WERI-Rb-1 (cell line): ENCODE measurements at regions not wholly inside any gene's neighbourhood (a gene's known extent, or its start where the extent isn't known, plus 50 kb on each side); places are given as distances from the start of the nearest gene placed in this dataset.
"Not testable (repeated sequence)": the region's sequence is repeated elsewhere in the genome, so short reads cannot be mapped to it uniquely, and the experiment has no call there.

ENCODE experiments used
- DNase-seq: peaks from one replicate; pipeline ENCODE4 v3.0.0-alpha.2; 2020
- H3K27ac ChIP-seq: fragments of 250-450 bp; sonication (Bioruptor Pico); 2 replicates; pipeline ENCODE4 v1.5.1; 2020; ENCODE audit warnings: mild to moderate bottlenecking, moderate library complexity
- H3K27me3 ChIP-seq: fragments of 250-450 bp; sonication (Bioruptor Pico); 2 replicates; pipeline ENCODE4 v1.5.1; 2021; ENCODE audit warnings: mild to moderate bottlenecking, low read depth, moderate library complexity; ENCODE audit not compliant: insufficient read depth, severe bottlenecking
- H3K36me3 ChIP-seq: fragments of 250-450 bp; sonication (Bioruptor Pico); 2 replicates; pipeline ENCODE4 v1.5.1; 2020; ENCODE audit warnings: mild to moderate bottlenecking, moderate library complexity
- H3K4me3 ChIP-seq: 2 replicates; pipeline ENCODE4 v1.5.1; 2011; ENCODE audit warnings: low read depth, mild to moderate bottlenecking, control low read depth, low read length
- H3K9me3 ChIP-seq: fragments of 250-450 bp; sonication (Bioruptor Pico); 2 replicates; pipeline ENCODE4 v1.5.1; 2021; ENCODE audit warnings: mild to moderate bottlenecking, moderate library complexity; ENCODE audit not compliant: severe bottlenecking
- TF ChIP-seq, protein P1 (sequence below): IDR thresholded peaks from 2 replicates; pipeline ENCODE4 v1.5.1; 2011; ENCODE audit warnings: low read depth, mild to moderate bottlenecking, control low read depth, inconsistent platforms, low read length

DNA sequence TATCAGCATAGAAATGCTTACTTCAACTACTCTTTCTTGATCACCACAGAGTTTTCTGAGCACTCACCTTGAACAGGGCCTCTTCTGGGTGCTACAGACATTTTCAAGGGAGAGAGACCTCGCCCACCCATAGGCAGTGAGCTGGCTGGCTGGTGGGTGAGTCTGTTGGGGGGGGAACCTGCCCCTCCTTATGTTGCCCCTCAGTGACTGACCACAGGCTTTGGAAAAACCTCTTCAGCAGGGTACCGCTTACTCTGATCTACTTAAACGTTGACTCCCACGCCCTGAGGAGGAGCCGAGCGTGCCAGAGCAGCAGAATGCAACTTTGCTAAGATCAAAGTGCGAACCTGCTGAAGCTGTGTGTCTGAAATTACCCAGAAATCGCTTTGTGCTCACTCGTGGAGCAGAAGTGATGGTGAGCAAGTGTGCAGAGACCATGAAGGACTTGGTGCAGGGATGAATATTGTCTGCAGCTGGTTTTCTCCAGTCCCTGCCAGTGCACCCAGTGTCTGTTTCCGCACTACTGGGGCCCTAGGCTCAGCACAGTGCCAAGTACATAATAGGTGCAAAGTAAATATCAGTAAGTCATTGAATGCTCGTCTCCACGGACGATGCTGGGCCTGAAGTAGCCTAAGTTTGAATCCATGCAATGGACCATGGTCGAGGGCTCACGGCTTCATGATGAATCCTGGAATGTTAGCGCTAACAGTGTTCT, 158.7 kb upstream of the IRF2BP2 start:
- H3K27ac ChIP-seq, result no peak overlapping the region
- H3K9me3 ChIP-seq, result peaks cover 1% of the 10 kb centered on the region
- no peak overlapping the region for H3K4me3 ChIP-seq
- DNase-seq, result peak; percentile 9
- TF ChIP-seq, protein P1, sequence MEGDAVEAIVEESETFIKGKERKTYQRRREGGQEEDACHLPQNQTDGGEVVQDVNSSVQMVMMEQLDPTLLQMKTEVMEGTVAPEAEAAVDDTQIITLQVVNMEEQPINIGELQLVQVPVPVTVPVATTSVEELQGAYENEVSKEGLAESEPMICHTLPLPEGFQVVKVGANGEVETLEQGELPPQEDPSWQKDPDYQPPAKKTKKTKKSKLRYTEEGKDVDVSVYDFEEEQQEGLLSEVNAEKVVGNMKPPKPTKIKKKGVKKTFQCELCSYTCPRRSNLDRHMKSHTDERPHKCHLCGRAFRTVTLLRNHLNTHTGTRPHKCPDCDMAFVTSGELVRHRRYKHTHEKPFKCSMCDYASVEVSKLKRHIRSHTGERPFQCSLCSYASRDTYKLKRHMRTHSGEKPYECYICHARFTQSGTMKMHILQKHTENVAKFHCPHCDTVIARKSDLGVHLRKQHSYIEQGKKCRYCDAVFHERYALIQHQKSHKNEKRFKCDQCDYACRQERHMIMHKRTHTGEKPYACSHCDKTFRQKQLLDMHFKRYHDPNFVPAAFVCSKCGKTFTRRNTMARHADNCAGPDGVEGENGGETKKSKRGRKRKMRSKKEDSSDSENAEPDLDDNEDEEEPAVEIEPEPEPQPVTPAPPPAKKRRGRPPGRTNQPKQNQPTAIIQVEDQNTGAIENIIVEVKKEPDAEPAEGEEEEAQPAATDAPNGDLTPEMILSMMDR, result no peak
- H3K27me3 ChIP-seq, result no peaks in the 10 kb centered on the region
- H3K36me3 ChIP-seq, result no peaks in the 10 kb centered on the region

DNA sequence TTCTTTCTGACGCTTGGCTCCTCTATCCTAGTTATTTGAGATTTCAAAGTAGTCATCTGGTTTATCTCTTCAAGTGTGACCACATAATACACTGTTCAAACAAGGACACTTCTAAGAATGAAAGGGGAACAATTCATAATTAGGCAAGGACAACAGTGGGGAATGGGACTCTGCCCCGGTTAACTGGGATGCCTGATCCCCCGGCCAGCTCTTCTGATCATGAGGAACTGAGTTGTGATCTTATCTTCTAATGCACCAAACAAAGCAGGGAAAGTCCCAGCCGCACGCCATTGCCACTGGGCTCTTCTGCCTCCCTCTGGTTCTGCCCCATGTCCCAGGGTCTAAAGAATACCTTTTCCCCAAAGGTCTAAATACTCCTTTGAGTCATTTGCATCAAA, 158.2 kb upstream of the IRF2BP2 start:
- Histone ChIP-seq H3K4me3 (no peak overlapping the region), H3K9me3 (no peaks in the 10 kb centered on the region), H3K27me3 (no peaks in the 10 kb centered on the region), H3K36me3 (no peaks in the 10 kb centered on the region), H3K27ac (no peak overlapping the region)
- peak; percentile 6 for DNase-seq
- TF ChIP-seq, protein P1, result no peak

DNA sequence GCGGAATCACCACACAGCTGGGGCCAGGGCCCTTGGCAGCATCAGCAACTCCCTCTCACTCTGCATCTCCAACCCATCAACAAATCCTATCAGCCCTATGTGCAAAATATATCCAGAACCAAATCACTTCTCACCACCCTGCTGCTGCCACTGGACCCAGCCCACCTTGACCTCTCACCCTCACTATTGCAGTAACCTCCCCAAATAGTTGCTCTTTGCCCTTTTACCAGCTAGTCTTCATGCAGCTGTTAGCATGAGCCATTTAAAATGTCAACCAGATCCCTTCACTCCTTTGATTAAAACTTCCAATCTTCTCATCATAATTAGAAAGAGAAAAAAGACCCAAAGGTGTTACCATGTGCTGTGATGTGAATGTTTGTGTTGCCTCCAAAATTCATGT, 155.7 kb upstream of the IRF2BP2 start:
- Histone ChIP-seq H3K27ac (no peak overlapping the region), H3K9me3 (no peaks in the 10 kb centered on the region), H3K4me3 (no peak overlapping the region), H3K36me3 (no peaks in the 10 kb centered on the region), H3K27me3 (no peaks in the 10 kb centered on the region)
- TF ChIP-seq, protein P1, result no peak
- no peak for DNase-seq

DNA sequence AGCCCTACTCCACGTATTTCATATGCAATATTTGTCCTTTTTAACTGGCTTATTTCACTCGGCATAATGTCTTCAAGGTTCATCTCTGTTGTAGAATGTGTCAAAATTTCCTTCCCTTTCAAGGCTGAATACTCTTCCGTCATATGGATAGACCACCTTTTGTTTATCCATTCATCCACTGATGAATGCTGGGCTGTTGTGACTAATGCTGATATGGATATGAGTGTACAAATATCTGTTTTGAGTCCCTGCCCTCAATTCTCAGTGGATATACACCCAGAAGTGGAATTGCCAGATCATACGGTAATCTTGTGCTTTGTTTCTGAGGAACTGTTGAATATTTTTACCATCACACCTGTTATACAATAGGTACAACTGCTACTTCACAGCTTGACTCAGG, 155.2 kb upstream of the IRF2BP2 start:
- H3K4me3 ChIP-seq, result no peak overlapping the region
- no peaks in the 10 kb centered on the region for H3K9me3 ChIP-seq
- H3K36me3 ChIP-seq, result no peaks in the 10 kb centered on the region
- DNase-seq, result no peak
- no peaks in the 10 kb centered on the region for H3K27me3 ChIP-seq
- TF ChIP-seq, protein P1, result no peak
- H3K27ac ChIP-seq, result no peak overlapping the region

DNA sequence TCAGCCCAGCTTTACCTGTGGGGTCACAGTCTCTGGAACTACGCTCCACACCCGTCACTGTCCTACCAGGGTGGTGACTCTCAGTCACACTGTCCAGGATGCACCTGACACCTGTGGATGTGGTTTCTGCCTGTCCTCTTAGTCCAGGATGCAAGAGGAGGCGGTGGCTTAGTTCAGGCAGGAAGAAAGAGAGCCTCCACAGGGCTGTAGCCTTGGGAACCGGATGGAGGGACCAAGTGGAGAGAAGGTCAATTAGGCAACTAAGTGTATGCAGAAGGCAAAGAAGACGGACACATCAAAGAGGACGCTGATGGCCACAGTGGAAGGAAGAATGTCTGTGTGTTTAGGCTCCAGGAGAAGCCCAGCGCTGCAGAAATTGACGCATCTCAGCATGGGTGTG, 153.9 kb upstream of the IRF2BP2 start:
- no peak overlapping the region for H3K4me3 ChIP-seq
- no peaks in the 10 kb centered on the region for H3K36me3 ChIP-seq
- no peaks in the 10 kb centered on the region for H3K27me3 ChIP-seq
- TF ChIP-seq, protein P1, result no peak
- H3K27ac ChIP-seq, result no peak overlapping the region
- no peaks in the 10 kb centered on the region for H3K9me3 ChIP-seq
- no peak for DNase-seq

DNA sequence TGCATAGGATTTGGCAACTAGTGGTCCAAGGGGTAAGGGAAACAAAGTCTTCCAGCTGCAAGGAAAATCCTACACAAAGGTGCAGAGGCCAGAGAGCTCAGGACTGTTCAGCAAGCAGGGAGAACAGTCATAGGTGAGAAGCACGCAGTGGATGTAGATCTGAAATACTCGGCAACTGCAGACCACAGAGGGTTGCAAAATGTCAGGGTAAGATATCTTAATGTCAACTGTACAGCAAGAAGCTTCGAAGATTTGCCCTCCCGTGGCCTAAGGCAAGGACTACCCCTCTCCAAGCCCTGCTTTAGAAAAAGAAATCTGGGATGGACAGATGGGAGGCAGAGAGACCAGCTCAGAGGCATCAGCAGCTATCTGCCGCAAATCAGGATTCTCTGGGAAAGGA, 153.4 kb upstream of the IRF2BP2 start:
- H3K4me3 ChIP-seq, result no peak overlapping the region
- TF ChIP-seq, protein P1, result peak; percentile 26; the same call in 1 of the 2 replicates
- no peaks in the 10 kb centered on the region for H3K9me3 ChIP-seq
- no peaks in the 10 kb centered on the region for H3K36me3 ChIP-seq
- H3K27ac ChIP-seq, result no peak overlapping the region
- DNase-seq, result peak; percentile 68
- no peaks in the 10 kb centered on the region for H3K27me3 ChIP-seq

DNA sequence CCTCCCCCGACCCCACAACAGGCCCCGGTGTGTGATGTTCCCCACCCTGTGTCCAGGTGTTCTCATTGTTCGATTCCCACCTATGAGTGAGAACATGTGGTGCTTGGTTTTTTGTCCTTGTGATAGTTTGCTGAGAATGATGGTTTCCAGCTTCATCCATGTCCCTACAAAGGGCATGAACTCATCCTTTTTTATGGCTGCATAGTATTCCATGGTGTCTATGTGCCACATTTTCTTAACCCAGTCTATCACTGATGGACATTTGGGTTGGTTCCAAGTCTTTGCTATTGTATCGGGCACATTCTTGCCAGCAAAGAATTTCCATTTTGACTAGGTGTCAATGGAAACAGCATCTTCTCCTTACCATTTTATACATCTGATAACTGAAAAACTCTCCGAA, 152.1 kb upstream of the IRF2BP2 start:
- not testable (repeated sequence) for H3K27me3 ChIP-seq, H3K9me3 ChIP-seq, H3K36me3 ChIP-seq, DNase-seq, H3K4me3 ChIP-seq, H3K27ac ChIP-seq
